H9 (cell line): ENCODE measurements at regions not wholly inside any gene's neighbourhood (a gene's known extent, or its start where the extent isn't known, plus 50 kb on each side); places are given as distances from the start of the nearest gene placed in this dataset.

ENCODE experiments used
- DNase-seq: peaks from one replicate; pipeline ENCODE4 v3.0.0-alpha.2; 2017
- H2AFZ ChIP-seq: one replicate; pipeline ENCODE4 v1.6.1; 2013; ENCODE audit warnings: mild to moderate bottlenecking, low read length, control low read depth, moderate library complexity
- H2AK5ac ChIP-seq: 2 replicates; pipeline ENCODE4 v1.6.1; 2013; ENCODE audit warnings: low read length, control low read depth, mixed read lengths; ENCODE audit not compliant: insufficient read length
- H2BK120ac ChIP-seq: one replicate; pipeline ENCODE4 v1.6.1; 2013; ENCODE audit warnings: low read depth, mild to moderate bottlenecking, low read length, control low read depth, inconsistent platforms; ENCODE audit not compliant: poor library complexity, severe bottlenecking
- H2BK12ac ChIP-seq: 2 replicates; pipeline ENCODE4 v1.6.1; 2013; ENCODE audit warnings: low read length, control low read depth, mixed read lengths, low read depth; ENCODE audit not compliant: insufficient read length
- H2BK15ac ChIP-seq: 2 replicates; pipeline ENCODE4 v1.6.1; 2013; ENCODE audit warnings: low read depth, low read length, control low read depth
- H2BK20ac ChIP-seq: one replicate; pipeline ENCODE4 v1.6.1; 2013; ENCODE audit warnings: low read depth, mild to moderate bottlenecking, low read length, control low read depth, inconsistent platforms; ENCODE audit not compliant: poor library complexity, severe bottlenecking
- H2BK5ac ChIP-seq: 2 replicates; pipeline ENCODE4 v1.6.1; 2013; ENCODE audit warnings: low read length, control low read depth, mixed read lengths; ENCODE audit not compliant: insufficient read length
- H3K14ac ChIP-seq: 2 replicates; pipeline ENCODE4 v1.6.1; 2013; ENCODE audit warnings: low read length, control low read depth; ENCODE audit not compliant: insufficient read depth
- H3K18ac ChIP-seq: 2 replicates; pipeline ENCODE4 v1.6.1; 2013; ENCODE audit warnings: low read depth, mild to moderate bottlenecking, mixed read lengths, low read length, control low read depth; ENCODE audit not compliant: insufficient read length
- H3K23ac ChIP-seq: 2 replicates; pipeline ENCODE4 v1.6.1; 2013; ENCODE audit warnings: low read length, control low read depth, mixed read lengths, low read depth; ENCODE audit not compliant: insufficient read length
- H3K23me2 ChIP-seq: 2 replicates; pipeline ENCODE4 v1.6.1; 2013; ENCODE audit warnings: low read depth, mild to moderate bottlenecking, mixed read lengths, low read length, control low read depth; ENCODE audit not compliant: insufficient read length, poor library complexity, severe bottlenecking
- H3K27ac ChIP-seq: 2 replicates; pipeline ENCODE4 v1.5.1; 2013; ENCODE audit warnings: low read length, control low read depth, mixed read lengths, low read depth; ENCODE audit not compliant: insufficient read length
- H3K27me3 ChIP-seq: 2 replicates; pipeline ENCODE4 v1.6.1; 2013; ENCODE audit warnings: low read length, control low read depth, inconsistent platforms; ENCODE audit not compliant: insufficient read depth
- H3K4ac ChIP-seq: 2 replicates; pipeline ENCODE4 v1.6.1; 2013; ENCODE audit warnings: low read depth, mild to moderate bottlenecking, control low read depth, inconsistent platforms, low read length, moderate library complexity
- H3K4me1 ChIP-seq: 2 replicates; pipeline ENCODE4 v1.6.1; 2013; ENCODE audit warnings: low read length, control low read depth, inconsistent platforms; ENCODE audit not compliant: insufficient read depth
- H3K4me2 ChIP-seq: 2 replicates; pipeline ENCODE4 v1.6.1; 2013; ENCODE audit warnings: low read length, control low read depth, mixed read lengths; ENCODE audit not compliant: insufficient read length, insufficient read depth
- H3K56ac ChIP-seq: 2 replicates; pipeline ENCODE4 v1.6.1; 2013; ENCODE audit warnings: low read depth, mild to moderate bottlenecking, mixed read lengths, low read length, control low read depth; ENCODE audit not compliant: insufficient read length
- H3K79me1 ChIP-seq: 2 replicates; pipeline ENCODE4 v1.6.1; 2013; ENCODE audit warnings: low read depth, mild to moderate bottlenecking, moderate library complexity, low read length, control low read depth, inconsistent platforms; ENCODE audit not compliant: insufficient read depth, poor library complexity, severe bottlenecking
- H3K79me2 ChIP-seq: 2 replicates; pipeline ENCODE4 v1.6.1; 2013; ENCODE audit warnings: low read length, control low read depth, inconsistent platforms; ENCODE audit not compliant: insufficient read depth
- H3K9ac ChIP-seq: 2 replicates; pipeline ENCODE4 v1.6.1; 2013; ENCODE audit warnings: low read length, control low read depth, mixed read lengths; ENCODE audit not compliant: insufficient read length; ENCODE audit errors: extremely low read depth
- H3K9me3 ChIP-seq: one replicate; pipeline ENCODE4 v1.6.1; 2013; ENCODE audit warnings: low read depth, low read length, inconsistent platforms; ENCODE audit not compliant: control insufficient read depth
- H3T11ph ChIP-seq: one replicate; pipeline ENCODE4 v1.6.1; 2013; ENCODE audit warnings: mild to moderate bottlenecking, low read length, control low read depth, inconsistent platforms
- H4K20me1 ChIP-seq: one replicate; pipeline ENCODE4 v1.6.1; 2013; ENCODE audit not compliant: control insufficient read depth, insufficient read length, insufficient read depth
- H4K5ac ChIP-seq: 2 replicates; pipeline ENCODE4 v1.6.1; 2013; ENCODE audit warnings: low read depth, mild to moderate bottlenecking, mixed read lengths, low read length, control low read depth; ENCODE audit not compliant: insufficient read length
- H4K8ac ChIP-seq: replicated peaks from 2 replicates; pipeline ENCODE4 v1.6.1; 2013; ENCODE audit warnings: low read length, control low read depth, mixed read lengths, low read depth; ENCODE audit not compliant: insufficient read length
- H4K91ac ChIP-seq: 2 replicates; pipeline ENCODE4 v1.6.1; 2013; ENCODE audit warnings: low read depth, mild to moderate bottlenecking, moderate library complexity, mixed read lengths, low read length, control low read depth; ENCODE audit not compliant: insufficient read length
- H3K27ac Mint-ChIP-seq, 3 experiments: 2 replicates in 2 of 3; 3 replicates in 1 of 3; pipeline ENCODE4 v1.8.0; 2020 to 2021; ENCODE audit warnings: mixed read lengths in 3 of 3, mild to moderate bottlenecking in 1 of 3, moderate library complexity in 1 of 3
- H3K27me3 Mint-ChIP-seq: 2 replicates; pipeline ENCODE4 v1.8.0; 2021; ENCODE audit warnings: low read depth, mild to moderate bottlenecking, moderate library complexity, mixed read lengths
- H3K36me3 Mint-ChIP-seq, 3 experiments: 2 replicates in 2 of 3; 3 replicates in 1 of 3; pipeline ENCODE4 v1.8.0; 2020 to 2021; ENCODE audit warnings: low read depth in 3 of 3, mixed read lengths in 3 of 3; ENCODE audit not compliant: insufficient read depth in 1 of 3
- H3K4me1 Mint-ChIP-seq, 2 experiments: 2 replicates each; pipeline ENCODE4 v1.8.0; 2020; ENCODE audit warnings: mixed read lengths in 2 of 2
- H3K4me3 Mint-ChIP-seq, 2 experiments: 2 replicates in 1 of 2; 3 replicates in 1 of 2; pipeline ENCODE4 v1.8.0; 2020 to 2021; ENCODE audit warnings: mild to moderate bottlenecking in 2 of 2, mixed read lengths in 2 of 2, moderate library complexity in 1 of 2
- H3K9me3 Mint-ChIP-seq, 2 experiments: 2 replicates in 1 of 2; 3 replicates in 1 of 2; pipeline ENCODE4 v1.8.0; 2020; ENCODE audit warnings: mild to moderate bottlenecking in 2 of 2, mixed read lengths in 2 of 2, moderate library complexity in 1 of 2
- WGBS: extraction: QIAGEN DNeasy Blood & Tissue Kit; methylation state at CpG from one replicate; pipeline ENCODE4 v1.1.7; 2013; ENCODE audit warnings: missing lambda C conversion rate, low lambda C conversion rate, mixed read lengths; ENCODE audit not compliant: insufficient read length; ENCODE audit errors: extremely low coverage; 5-methylcytosine and 5-hydroxymethylcytosine counted together
- TF ChIP-seq, protein P1 (sequence below): fragments of 200-600 bp; sonication (generic); conservative IDR thresholded peaks from 3 replicates; pipeline ENCODE4 v1.8.0; 2021; ENCODE audit warnings: antibody characterized with exemption, mild to moderate bottlenecking

DNA sequence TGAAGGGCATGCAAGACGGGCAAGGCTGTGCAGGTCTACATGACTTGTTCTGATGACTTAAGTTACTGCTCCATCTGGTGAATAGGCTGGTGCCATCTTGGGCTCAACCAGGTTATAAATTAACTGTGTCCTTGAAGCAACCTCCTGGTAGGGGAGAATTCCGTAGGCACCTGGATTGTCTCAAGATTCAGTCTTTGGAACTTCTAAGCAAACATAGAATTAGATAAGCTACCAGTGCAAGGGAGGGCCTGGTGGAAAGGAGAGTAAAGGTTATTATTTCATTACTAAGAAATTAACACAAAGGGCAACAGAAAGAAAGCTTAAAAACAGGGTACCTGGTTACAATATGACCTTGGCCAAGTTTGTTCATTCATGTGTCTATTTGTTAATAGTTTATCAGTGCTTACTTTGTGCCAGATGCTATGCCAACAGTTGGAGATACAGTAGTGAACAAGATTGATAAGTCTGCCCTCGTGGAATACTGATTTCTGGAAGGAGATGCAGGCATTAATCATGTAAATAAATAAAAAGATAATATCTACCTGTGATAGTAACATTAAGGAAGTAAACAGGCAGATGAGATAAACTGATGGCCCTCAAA is 107.0 kb upstream of the PALS2 start:
- Histone ChIP-seq H2BK12ac (no peak overlapping the region), H3K23ac (no peak overlapping the region), H3K27ac (no peak overlapping the region), H4K5ac (no peak overlapping the region), H2AFZ (no peak overlapping the region), H3K18ac (no peak overlapping the region), H4K91ac (no peak overlapping the region), H2BK20ac (no peak overlapping the region), H2BK120ac (no peak overlapping the region), H3K9me3 (no peaks in the 10 kb centered on the region), H3K23me2 (no peaks in the 10 kb centered on the region), H2BK15ac (no peak overlapping the region), H3K9ac (no peak overlapping the region), H4K20me1 (no peaks in the 10 kb centered on the region), H3K79me1 (no peaks in the 10 kb centered on the region), H2AK5ac (no peak overlapping the region), H3T11ph (no peak overlapping the region), H3K27me3 (no peaks in the 10 kb centered on the region), H3K4ac (no peak overlapping the region), H2BK5ac (no peak overlapping the region), H3K4me2 (no peak overlapping the region), H3K14ac (no peak overlapping the region), H3K79me2 (no peaks in the 10 kb centered on the region), H4K8ac (no peak overlapping the region), H3K56ac (no peak overlapping the region), H3K4me1 (no peaks in the 10 kb centered on the region; the same call in 1 of the 2 replicates)
- Mint-ChIP-seq H3K36me3 (no peaks in the 10 kb centered on the region), H3K9me3 (no peaks in the 10 kb centered on the region), H3K4me3 (no peak overlapping the region), H3K27me3 (peaks cover 5% of the 10 kb centered on the region), H3K27ac (no peak overlapping the region), H3K4me1 (peaks cover 6 to 7% of the 10 kb centered on the region in 2 experiments)
- TF ChIP-seq, protein P1, sequence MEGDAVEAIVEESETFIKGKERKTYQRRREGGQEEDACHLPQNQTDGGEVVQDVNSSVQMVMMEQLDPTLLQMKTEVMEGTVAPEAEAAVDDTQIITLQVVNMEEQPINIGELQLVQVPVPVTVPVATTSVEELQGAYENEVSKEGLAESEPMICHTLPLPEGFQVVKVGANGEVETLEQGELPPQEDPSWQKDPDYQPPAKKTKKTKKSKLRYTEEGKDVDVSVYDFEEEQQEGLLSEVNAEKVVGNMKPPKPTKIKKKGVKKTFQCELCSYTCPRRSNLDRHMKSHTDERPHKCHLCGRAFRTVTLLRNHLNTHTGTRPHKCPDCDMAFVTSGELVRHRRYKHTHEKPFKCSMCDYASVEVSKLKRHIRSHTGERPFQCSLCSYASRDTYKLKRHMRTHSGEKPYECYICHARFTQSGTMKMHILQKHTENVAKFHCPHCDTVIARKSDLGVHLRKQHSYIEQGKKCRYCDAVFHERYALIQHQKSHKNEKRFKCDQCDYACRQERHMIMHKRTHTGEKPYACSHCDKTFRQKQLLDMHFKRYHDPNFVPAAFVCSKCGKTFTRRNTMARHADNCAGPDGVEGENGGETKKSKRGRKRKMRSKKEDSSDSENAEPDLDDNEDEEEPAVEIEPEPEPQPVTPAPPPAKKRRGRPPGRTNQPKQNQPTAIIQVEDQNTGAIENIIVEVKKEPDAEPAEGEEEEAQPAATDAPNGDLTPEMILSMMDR = no peak
- no peak for DNase-seq
- no CpG with 5 or more reads among the region's 3 CpGs for WGBS
